Keratinocyte (primary cell): ENCODE measurements at regions not wholly inside any gene's neighbourhood (a gene's known extent, or its start where the extent isn't known, plus 50 kb on each side); places are given as distances from the start of the nearest gene placed in this dataset.

Experiments used
- DNase-seq: peaks from one replicate; pipeline ENCODE4 v3.0.0-alpha.2; 2011; ENCODE audit warnings: low read depth, missing footprints, low spot score
- FAIRE-seq: peaks from 2 replicates; lab custom pipeline; 2011; peaks lifted over from hg19 to GRCh38; lab: Jason Lieb, UNC
- H2AFZ ChIP-seq: 2 replicates; pipeline ENCODE4 v1.6.0; 2012; ENCODE audit warnings: low read length, control low read depth, inconsistent platforms; ENCODE audit not compliant: control insufficient read depth
- H3K27ac ChIP-seq: 2 replicates; pipeline ENCODE4 v1.5.1; 2011; ENCODE audit warnings: low read length; ENCODE audit not compliant: control insufficient read depth, insufficient read depth
- H3K27me3 ChIP-seq: 3 replicates; pipeline ENCODE4 v1.6.0; 2011; ENCODE audit warnings: low read length; ENCODE audit not compliant: control insufficient read depth, insufficient read depth; ENCODE audit errors: extremely low read depth
- H3K36me3 ChIP-seq, 2 experiments: 2 replicates in 1 of 2; 3 replicates in 1 of 2; pipeline ENCODE4 v1.5.1; 2011; ENCODE audit warnings: low read length in 2 of 2, mild to moderate bottlenecking in 1 of 2; ENCODE audit not compliant: control insufficient read depth in 2 of 2, insufficient read depth in 2 of 2; ENCODE audit errors: extremely low read depth in 1 of 2
- H3K4me1 ChIP-seq: 3 replicates; pipeline ENCODE4 v1.5.1; 2011; ENCODE audit warnings: low read length; ENCODE audit not compliant: control insufficient read depth, insufficient read depth; ENCODE audit errors: extremely low read depth
- H3K4me2 ChIP-seq: 3 replicates; pipeline ENCODE4 v1.6.0; 2011; ENCODE audit warnings: low read depth, low read length; ENCODE audit not compliant: control insufficient read depth, insufficient read depth; ENCODE audit errors: extremely low read depth
- H3K4me3 ChIP-seq, 3 experiments: fragments of 200-600 bp in 1 of 3; sonication (generic) in 1 of 3; 2 replicates in 2 of 3; 3 replicates in 1 of 3; pipeline ENCODE4 v1.5.1; 2011 to 2016; ENCODE audit warnings: low read length in 3 of 3, mild to moderate bottlenecking in 3 of 3, control low read depth in 2 of 3, inconsistent platforms in 1 of 3, low read depth in 1 of 3, mixed read lengths in 1 of 3, mixed run types in 1 of 3, moderate library complexity in 1 of 3; ENCODE audit not compliant: control insufficient read depth in 2 of 3, insufficient read depth in 2 of 3; ENCODE audit errors: extremely low read depth in 1 of 3
- H3K79me2 ChIP-seq: 2 replicates; pipeline ENCODE4 v1.6.0; 2012; ENCODE audit warnings: low read length; ENCODE audit not compliant: control insufficient read depth, insufficient read depth
- H3K9ac ChIP-seq: 3 replicates; pipeline ENCODE4 v1.6.0; 2011; ENCODE audit warnings: low read length; ENCODE audit not compliant: control insufficient read depth, insufficient read depth; ENCODE audit errors: extremely low read depth
- H3K9me1 ChIP-seq: 3 replicates; pipeline ENCODE4 v1.6.0; 2011; ENCODE audit warnings: low read length; ENCODE audit not compliant: control insufficient read depth, insufficient read depth; ENCODE audit errors: extremely low read depth
- H3K9me3 ChIP-seq: 2 replicates; pipeline ENCODE4 v1.5.1; 2012; ENCODE audit warnings: low read depth, low read length; ENCODE audit not compliant: control insufficient read depth
- H4K20me1 ChIP-seq: 3 replicates; pipeline ENCODE4 v1.6.0; 2011; ENCODE audit warnings: low read length; ENCODE audit not compliant: control insufficient read depth, insufficient read depth; ENCODE audit errors: extremely low read depth
- CTCF ChIP-seq, 3 experiments: IDR thresholded peaks in 1 of 3; conservative IDR thresholded peaks in 1 of 3; optimal IDR thresholded peaks in 1 of 3; 2 replicates in 2 of 3; 3 replicates in 1 of 3; pipeline versions ENCODE3 to v1.5.1; 2011; ENCODE audit warnings: low read length in 3 of 3, mild to moderate bottlenecking in 3 of 3, moderate library complexity in 2 of 3, control low read depth in 1 of 3, inconsistent platforms in 1 of 3; ENCODE audit not compliant: insufficient read depth in 2 of 3; ENCODE audit errors: extremely low read depth in 1 of 3
- EZH2 ChIP-seq: IDR thresholded peaks from one replicate; pipeline ENCODE4 v1.6.1; 2012; ENCODE audit warnings: inconsistent platforms, mild to moderate bottlenecking, low read length, moderate library complexity
- dilution Hi-C: fragments of 300-500 bp; cut with MboI; formaldehyde crosslinking; loops from one replicate; pipeline ENCODE4 v1.7.0; 2020; ENCODE audit warnings: low sequenced_read_pairs; ENCODE audit not compliant: extremely low pct_ligation_motif_present

GRCh38 chr3:110526777-110527727 is 544.6 kb upstream of the NECTIN3 start:
- peak overlapping the region; percentile 67 for H3K27ac ChIP-seq
- dilution Hi-C loops, result no loop called here

GRCh38 chr3:110528305-110529121 is 543.1 kb upstream of the NECTIN3 start:
- FAIRE-seq, result no peak
- dilution Hi-C loops, result no loop called here
- TF ChIP-seq CTCF (optimal IDR thresholded peaks at IDR 0.05 in 1 of 3, IDR thresholded peaks at IDR 0.05 in 1 of 3, conservative IDR thresholded peaks at IDR 0.05 in 1 of 3; ENCODE audit: extremely low read depth in 1 of 3, insufficient read depth in 2 of 3, low read length in 3 of 3) (no peak), EZH2 (no peak)
- Histone ChIP-seq H3K9ac (no peak overlapping the region), H3K4me3 (no peak overlapping the region), H3K4me1 (peaks cover 18% of the 10 kb centered on the region), H3K27ac (no peak overlapping the region), H3K27me3 (no peaks in the 10 kb centered on the region), H2AFZ (peak overlapping the region; percentile 22), H4K20me1 (no peaks in the 10 kb centered on the region), H3K79me2 (no peaks in the 10 kb centered on the region), H3K36me3 (no peaks in the 10 kb centered on the region), H3K4me2 (no peak overlapping the region), H3K9me3 (no peaks in the 10 kb centered on the region), H3K9me1 (no peaks in the 10 kb centered on the region)
- DNase-seq, result no peak

More at GRCh38 chr3:110526777-110527727, 544.6 kb upstream of the NECTIN3 start:
- H3K4me2 ChIP-seq, result peak overlapping the region; percentile 67
- no peaks in the 10 kb centered on the region for H4K20me1 ChIP-seq
- H3K27me3 ChIP-seq, result no peaks in the 10 kb centered on the region
- peak overlapping the region in 2 of 3 experiments; percentile 17 to 19 for H3K4me3 ChIP-seq
- H3K79me2 ChIP-seq, result no peaks in the 10 kb centered on the region
- H3K9me1 ChIP-seq, result no peaks in the 10 kb centered on the region
- FAIRE-seq (peak; percentile 91), DNase-seq (peak; percentile 57)
- peak overlapping the region; percentile 72 for H2AFZ ChIP-seq
- no peak for TF ChIP-seq CTCF (optimal IDR thresholded peaks at IDR 0.05 in 1 of 3, IDR thresholded peaks at IDR 0.05 in 1 of 3, conservative IDR thresholded peaks at IDR 0.05 in 1 of 3; ENCODE audit: extremely low read depth in 1 of 3, insufficient read depth in 2 of 3, low read length in 3 of 3)
- no peak for TF ChIP-seq EZH2
- no peak overlapping the region for H3K9ac ChIP-seq
- no peaks in the 10 kb centered on the region for H3K36me3 ChIP-seq
- peaks cover 18% of the 10 kb centered on the region for H3K4me1 ChIP-seq
- no peaks in the 10 kb centered on the region for H3K9me3 ChIP-seq
